HG03432 (cell line): ENCODE measurements at regions not wholly inside any gene's neighbourhood (a gene's known extent, or its start where the extent isn't known, plus 50 kb on each side); places are given as distances from the start of the nearest gene placed in this dataset.
"Not testable (repeated sequence)": the region's sequence is repeated elsewhere in the genome, so short reads cannot be mapped to it uniquely, and the experiment has no call there.

Experiments used
- ATAC-seq: cut with Tn5 transposase; IDR thresholded peaks from one replicate; pipeline ENCODE4 v1.9.1; 2021; ENCODE audit warnings: mild to moderate bottlenecking, moderate library complexity; ENCODE audit not compliant: unreplicated experiment

DNA sequence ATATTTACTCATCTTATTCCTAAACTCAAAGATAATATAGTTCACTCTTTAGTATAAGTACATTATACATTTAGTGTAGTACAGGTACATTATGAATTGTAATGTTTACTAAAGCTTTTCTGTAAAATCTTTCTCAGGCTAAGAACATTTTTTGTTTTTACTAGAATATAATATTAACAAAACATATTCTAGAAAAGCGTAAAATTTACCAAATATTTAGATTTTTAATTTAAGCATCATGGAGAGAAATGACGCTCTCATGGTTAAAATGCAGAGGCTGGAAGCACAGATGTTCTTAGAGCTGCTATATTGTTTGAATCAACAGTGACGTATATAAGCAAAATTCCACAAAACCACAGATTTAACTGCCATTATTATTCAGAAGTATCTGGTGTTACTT, 54.7 kb upstream of the NBPF15 start:
- not testable (repeated sequence) for ATAC-seq

DNA sequence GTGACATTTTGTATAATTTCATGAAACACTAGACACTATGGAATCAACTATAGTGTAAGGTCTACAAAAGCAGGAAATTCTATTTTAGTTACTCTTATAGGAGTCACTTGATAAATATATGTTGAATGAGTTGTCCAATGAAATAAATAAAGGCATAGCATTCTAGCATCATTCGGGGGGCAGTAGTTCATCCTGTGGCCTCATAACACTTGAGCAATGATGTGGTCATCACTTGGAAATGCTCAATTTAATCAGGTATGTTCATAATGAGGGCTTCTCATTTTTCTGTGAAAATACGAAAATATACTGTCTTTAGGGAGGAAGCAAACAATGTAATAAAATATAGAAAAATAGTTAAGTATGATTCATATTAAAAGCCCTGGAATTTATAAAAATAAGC, 55.4 kb upstream of the NBPF15 start:
- not testable (repeated sequence) for ATAC-seq

DNA sequence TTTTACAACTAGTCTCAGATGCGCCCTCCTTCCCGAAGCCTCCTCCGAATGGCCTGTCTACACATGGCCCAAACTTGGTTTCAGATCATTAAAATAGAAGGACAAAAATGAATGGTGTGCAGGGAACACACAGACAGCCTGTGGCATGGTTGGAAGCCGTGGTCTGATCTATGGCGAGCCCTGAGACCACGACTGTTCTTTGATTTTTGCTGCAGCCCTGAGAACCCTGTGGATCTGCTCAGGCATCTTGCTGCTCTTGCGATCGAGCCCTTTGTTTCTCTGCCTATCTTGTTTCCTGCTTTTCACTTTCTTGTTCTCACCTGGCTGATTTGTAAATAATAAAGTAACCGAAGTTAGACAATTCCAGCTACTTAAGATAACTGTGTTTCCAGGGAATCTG, 57.0 kb upstream of the NBPF15 start:
- not testable (repeated sequence) for ATAC-seq

DNA sequence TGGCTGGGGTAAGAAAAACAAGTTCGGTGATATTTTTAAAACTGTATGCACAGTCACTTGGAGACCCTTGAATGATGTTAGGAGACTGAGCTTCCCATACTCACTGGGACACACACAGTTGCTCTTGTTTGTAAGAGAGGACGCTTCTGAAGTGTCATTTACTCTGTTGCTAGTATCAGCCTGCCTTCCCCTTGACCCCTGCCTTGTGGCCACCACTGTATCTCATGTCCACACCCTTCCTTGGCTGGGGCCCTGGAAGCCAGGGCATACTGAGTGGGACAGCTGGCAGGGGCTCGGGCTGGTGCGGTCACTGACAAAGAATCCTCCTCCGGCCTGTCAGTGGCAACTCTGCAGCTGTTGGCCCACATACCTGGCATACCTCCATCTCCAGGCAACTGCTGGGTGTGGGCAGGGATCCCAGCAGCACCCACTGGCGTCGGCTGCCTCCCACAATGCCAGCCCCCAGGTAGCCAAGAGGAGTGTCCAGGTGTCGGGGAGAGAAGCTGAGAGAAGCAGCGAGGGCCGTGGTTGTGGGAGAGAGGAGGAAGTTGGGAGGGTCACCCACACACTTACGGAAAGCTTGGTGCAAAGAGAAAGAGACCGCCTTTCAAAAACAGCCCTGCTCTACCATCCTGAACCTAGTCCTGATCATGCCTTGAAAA, 58.2 kb upstream of the NBPF15 start:
- ATAC-seq, result not testable (repeated sequence)

DNA sequence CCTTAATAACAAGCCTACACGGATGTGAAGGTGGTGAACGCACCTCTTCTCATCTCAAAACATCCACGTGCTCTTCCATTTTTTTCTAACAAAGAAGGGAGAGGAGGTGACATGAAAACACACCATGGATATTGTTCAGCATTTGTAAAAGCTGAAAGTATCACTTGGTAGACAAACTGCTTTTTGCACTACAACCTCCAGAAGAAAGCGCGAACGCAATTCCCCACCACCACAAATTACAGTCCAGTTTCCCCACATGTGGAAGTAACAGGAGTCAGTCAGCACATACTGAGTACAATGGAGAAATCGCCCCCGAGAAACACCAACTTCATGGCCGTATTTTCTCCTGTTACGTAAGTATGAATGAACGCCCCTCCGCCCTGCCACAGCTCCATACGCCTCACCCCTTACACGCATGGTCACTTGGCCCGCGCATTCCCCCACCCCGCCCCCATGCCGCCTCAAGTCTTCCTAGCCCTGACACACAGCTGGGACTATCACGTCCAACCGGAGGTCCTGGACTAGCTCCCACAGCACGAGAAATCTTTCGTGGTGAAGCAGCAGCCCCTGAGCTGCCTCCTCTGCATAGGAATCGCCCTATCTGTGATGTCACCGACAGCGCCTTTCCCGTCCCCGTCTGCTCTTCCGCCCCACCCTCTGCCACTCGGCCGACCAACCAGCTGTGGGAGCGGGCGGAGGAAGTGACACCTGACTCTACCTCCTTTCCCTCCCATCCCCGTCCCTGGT, 62.4 kb upstream of the NBPF15 start:
- peak; percentile 95 for ATAC-seq

DNA sequence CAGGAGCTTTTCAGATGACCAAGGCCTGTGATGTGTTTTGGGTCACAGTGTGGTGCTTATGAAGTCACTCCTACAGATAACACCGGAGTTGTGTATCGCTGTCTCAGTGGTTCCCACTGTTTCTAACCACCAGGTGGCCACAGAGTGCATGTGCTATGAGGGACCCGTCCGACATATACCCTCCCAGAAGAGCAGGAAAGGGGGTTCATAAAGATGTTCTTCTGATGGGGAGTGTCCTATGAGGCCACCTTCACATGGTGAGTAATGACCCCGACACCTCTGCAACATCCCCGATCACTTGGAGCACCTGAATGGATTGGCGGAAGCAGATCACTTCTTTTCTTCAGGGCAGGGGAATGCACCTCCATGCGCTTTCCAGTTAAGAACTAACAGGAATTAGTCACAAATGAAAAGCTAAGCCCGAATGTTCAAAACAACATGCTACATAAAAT, 60.5 kb upstream of the PPIAL4F start:
- ATAC-seq, result not testable (repeated sequence)

DNA sequence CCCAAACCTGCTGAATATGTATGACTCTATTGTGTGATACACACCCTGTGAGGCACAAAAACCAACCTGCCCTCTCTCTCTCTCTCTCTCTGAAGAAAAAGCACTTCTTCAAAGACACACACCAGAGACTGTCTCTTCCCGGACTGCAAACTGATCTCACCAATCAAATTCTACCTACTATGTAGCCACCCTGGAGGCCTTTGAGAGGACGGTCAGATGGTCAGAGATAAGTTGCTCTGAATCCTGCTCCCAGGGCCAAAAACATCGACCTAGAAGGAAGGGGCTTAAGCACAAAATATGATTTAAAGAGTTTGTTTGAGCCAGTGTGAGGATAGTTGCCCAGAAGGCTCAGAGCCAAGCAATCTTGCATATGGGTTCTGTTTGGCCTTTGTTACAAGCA, 59.2 kb upstream of the PPIAL4F start:
- not testable (repeated sequence) for ATAC-seq

DNA sequence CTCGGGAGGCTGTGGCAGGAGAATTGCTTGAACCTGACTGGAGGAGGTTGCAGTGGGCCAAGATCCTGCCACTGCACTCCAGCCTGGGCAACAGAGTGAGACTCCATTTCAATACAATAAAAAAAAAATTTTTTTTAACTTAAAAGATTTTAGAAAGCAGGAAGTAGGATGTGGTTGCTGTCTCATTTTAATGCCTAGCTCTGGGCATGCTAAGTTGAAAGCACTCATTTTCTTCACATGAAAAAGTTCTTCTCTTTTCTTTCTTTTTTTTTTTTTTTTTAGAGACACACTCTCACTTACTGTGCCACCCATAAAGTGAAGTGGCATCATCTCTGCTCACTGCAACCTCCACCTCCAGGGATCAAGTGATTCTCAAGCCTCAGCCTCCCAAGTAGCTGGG, 58.4 kb upstream of the PPIAL4F start:
- not testable (repeated sequence) for ATAC-seq

DNA sequence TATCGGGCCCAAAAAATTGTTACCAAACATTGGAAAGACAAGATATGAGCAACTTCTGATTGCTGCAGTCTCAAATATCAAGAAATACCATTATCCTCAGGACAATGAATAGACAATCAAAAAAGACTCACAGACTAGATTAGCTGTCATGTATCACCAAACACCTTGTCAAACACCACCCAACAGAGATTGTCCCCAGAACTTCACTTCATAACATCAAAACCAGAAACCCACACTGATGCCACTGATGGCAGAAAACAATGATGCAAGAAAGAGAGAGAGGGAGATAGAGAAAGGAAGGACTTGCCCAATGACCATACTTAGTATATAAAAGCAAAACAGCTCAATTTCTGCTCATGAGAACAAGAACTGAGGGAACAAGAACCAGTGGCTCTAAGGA, 56.0 kb upstream of the PPIAL4F start:
- ATAC-seq, result not testable (repeated sequence)

DNA sequence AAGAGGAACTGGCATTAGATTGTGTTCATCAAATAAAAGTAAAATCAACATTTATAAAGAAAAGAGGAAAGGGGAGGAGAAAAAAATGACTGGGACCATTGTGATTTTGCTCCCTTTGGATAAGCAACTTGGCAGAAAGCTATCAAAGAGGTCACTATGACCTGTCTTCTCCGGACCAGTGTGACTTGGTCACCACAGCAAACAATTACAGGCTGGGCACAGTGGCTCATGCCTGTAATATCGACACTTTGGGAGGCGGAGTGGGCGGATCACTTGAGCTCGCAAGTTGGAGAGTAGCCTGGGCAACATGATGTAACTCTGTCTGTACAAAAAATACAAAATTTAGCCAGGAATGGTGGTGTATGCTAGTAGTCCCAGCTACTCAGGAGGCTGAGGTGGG, 55.5 kb upstream of the PPIAL4F start:
- not testable (repeated sequence) for ATAC-seq

DNA sequence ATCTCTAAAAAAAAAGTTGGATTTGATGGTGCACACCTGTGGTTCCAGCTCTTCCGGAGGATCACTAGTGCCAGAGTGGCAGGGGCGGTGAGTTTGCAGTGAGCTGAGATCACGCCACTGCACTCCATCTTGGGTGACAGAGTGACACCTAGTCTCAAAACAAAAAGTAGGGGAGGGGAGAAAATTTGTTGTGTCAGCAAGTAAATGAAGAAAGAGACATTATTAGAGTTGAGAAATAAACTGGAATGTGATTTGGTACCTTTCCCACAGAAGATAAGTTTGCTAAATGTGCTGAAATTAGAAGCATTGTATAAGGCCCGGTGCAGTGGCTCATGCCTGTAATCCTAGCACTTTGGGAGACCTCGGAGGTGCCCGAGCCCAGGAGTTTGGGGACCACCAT, 54.0 kb upstream of the PPIAL4F start:
- ATAC-seq, result not testable (repeated sequence)

DNA sequence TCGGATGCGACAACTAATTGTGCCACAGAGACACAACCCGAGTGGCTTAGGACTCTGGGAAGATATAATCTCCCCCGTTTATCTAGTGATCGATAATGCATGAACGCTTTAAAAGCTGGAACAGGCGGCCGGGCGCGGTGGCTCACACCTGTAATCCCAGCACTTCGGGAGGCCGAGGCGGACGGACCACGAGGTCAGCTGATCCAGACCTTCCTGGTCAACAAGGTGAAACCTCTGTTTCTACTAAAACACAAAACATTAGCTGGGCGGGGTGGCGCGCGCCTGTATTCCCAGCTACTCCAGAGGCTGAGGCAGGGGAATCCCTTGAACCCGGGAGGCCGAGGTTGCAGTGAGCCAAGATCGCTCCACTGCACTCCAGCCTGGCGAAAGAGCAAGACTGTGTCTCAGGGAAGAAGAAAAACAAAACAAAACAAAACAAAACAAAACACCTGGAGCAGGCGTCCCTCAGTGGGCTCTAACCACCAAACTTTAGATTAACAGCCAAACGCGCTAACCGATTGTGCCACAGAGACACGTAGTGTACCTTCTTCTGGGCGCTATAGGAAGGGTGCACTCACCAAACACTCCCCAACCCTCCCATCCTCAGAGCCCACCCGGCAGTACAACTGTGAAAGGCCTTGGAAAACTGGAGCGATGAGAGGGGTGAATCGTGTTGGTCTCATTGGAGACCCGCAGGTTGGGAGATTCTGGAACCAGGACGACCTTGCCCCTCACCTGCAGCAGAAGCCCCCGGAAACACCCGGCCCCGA, 53.3 kb upstream of the PPIAL4F start:
- ATAC-seq, result not testable (repeated sequence)
